AG09319 (cell line): ENCODE measurements at regions not wholly inside any gene's neighbourhood (a gene's known extent, or its start where the extent isn't known, plus 50 kb on each side); places are given as distances from the start of the nearest gene placed in this dataset.
"Not testable (repeated sequence)": the region's sequence is repeated elsewhere in the genome, so short reads cannot be mapped to it uniquely, and the experiment has no call there.

Source experiments
- DNase-seq: peaks from one replicate; pipeline ENCODE4 v3.0.0-alpha.2; 2010; ENCODE audit warnings: low read depth; ENCODE audit errors: extremely low read depth
- CTCF ChIP-seq: IDR thresholded peaks from 2 replicates; pipeline ENCODE4 v1.5.1; 2011; ENCODE audit warnings: low read depth, mild to moderate bottlenecking, inconsistent platforms, low read length, moderate library complexity

DNA sequence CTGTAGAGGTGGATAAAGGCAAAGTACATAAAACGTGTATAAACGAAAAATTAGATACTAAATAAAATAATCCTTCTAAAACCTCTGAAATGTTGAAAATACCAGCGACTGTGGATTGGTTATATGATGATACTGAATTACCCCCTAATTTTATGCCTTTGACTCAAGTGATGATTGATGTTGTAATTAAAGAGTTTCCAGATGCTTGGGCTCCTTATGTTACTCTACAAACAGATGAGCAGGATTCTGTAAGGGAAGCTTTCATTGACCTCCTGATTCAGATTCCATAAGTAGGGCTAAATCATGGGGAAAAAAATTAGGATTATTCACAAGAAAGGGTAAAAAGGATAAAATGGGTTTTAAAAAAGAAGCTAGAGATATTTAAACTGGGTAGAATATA is 418.2 kb upstream of the SLC39A10 start:
- DNase-seq: no peak
- TF ChIP-seq CTCF: no peak

DNA sequence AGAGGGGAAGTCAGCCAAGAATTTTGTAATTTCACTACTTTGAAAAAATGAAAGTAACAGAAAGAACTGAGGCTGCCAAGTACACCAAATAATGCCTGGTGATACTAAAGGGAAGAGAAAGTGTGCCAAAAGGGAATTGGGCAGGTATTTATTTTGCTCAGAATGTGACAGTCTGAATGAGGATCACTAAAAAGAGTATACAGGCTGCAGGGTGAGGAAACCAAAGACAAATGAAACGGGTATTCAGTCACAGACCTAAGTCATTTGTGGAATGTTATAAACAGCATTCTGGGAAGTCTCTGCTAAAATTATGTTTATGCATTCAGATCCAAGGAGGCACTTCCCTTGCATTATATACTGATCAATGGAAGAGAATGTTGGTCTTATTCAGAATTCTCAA is 418.6 kb upstream of the SLC39A10 start:
- DNase-seq: no peak
- no peak for TF ChIP-seq CTCF

DNA sequence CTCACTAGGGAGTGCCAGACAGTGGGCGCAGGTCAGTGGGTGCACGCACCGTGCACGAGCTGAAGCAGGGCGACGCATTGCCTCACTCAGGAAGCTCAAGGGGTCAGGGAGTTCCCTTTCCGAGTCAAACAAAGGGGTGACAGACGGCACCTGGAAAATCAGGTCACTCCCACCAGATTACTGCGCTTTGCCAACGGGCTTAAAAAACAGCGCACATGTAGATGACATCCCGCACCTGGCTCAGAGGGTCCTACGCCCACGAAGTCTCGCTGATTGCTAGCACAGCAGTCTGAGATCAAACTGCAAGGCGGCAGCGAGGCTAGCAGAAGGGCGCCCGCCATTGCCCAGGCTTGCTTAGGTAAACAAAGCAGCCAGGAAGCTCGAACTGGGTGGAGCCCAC is 428.5 kb upstream of the SLC39A10 start:
- not testable (repeated sequence) for DNase-seq

DNA sequence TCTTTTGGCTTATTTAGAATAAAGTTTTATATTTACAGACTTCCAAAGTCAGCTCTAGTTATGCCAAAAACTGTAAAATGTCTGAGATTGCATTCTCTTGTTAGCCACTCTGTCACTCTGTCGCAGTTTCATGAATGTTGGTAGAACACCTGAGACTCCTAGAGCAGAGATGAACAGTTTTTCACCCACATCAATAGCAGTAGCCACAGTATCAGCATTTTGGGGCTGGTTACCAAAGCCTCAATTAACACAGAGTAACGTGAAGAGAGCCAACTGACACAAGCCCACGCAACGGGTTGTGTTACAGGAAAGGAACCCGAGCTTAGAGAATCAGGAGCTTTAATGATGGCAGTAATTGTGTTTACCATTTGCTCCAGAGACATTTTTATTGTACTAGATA is 443.0 kb upstream of the SLC39A10 start:
- no peak for TF ChIP-seq CTCF
- DNase-seq: no peak

DNA sequence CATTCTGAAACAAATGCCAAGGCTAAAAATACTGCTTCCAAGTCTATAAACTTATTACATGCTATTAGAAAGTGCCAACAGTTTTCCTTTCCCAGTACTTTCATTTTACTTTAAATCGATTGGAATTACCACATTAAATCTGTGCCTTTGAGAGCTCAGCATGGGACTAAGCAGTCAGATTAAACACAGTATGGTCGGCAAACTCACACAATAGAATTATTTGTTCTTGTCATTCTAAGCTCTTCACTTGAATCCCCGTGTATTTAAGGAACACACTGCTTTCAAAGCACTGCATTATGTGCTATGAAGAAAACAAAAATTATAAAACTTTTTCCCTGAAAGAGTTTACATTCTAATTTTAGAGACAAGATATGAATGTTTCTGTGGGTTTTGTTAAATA is 444.4 kb upstream of the SLC39A10 start:
- TF ChIP-seq CTCF: no peak
- no peak for DNase-seq

DNA sequence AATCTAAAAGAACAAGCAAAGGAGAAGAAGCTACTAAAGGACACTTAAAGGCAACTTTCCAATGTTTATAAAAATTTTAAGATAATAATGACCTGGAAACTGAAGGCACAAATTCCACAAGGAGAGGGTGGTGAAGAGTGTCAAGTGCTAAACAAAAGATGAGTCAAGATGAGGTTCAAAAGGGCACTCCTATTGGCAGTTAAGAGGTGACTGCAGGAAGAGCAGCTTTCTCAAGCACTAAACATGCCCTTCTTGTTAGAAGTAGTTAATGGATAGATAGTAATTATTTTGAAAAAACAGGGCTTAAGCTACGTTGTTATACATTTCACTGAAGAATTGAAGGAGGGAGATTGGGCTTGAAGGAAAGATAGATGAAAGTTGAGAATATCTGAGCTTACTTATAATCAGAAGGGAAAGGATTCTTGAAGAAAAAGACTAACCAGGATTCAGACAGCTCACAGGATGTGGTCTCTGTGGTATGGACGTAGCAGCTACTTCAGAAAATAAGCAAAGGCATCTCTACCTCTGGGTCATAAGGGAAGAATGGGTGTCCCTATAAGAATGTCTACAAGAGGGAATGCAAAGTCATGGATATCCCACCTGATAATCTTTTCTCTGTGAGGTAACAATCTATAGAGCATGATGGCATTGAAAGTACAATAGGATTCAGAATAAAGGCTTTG is 454.7 kb upstream of the SLC39A10 start:
- no peak for TF ChIP-seq CTCF
- no peak for DNase-seq

- TF ChIP-seq CTCF: no peak
- DNase-seq: no peak
Measured at GRCh38 chr2:195199864-195200263, 457.2 kb upstream of the SLC39A10 start.

DNA sequence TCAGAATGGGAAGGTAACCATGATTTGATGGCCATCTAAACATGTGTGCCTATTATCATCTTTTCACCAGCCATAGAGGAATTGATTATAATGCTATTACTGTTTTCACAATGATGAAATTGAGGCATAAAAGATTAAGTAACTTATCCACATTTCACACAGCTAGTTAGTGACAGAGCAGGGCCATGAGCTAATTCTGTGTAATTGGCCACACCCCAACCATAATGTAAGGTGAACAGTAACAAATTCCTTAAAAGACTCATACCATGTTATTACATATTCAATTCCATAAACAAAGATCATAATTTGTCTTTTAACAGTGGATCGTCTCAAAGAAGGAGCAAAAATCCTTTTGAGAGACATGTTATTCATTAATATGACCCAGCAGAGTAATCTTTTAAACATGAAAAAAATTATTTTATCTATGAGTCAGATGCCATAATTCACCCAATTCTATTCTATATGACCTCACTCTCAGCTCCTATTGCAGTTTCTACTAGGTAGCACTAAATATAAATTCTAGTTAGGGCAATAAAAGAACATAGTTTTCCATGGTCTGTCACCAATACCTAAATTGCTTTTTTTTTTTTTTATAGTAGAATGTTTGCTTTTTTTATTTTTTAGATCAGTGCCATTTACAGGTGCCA is 475.8 kb upstream of the SLC39A10 start:
- no peak for TF ChIP-seq CTCF
- DNase-seq: no peak
